ENCODE measurements at regions not wholly inside any gene's neighbourhood (a gene's known extent, or its start where the extent isn't known, plus 50 kb on each side); places are given as distances from the start of the nearest gene placed in this dataset.
"Not testable (repeated sequence)": the region's sequence is repeated elsewhere in the genome, so short reads cannot be mapped to it uniquely, and the experiment has no call there.

GRCh38 chr19:14301150-14301549 is 80.1 kb upstream of the ADGRE5 start:
- no peaks in the 10 kb centered on the region for H3K9me3 ChIP-seq (ENCODE audit: control insufficient read depth, insufficient read depth, low read depth, low read length)
- TF ChIP-seq ZFP41 (tag by site-specific recombination; IDR thresholded peaks at IDR 0.05; ENCODE audit: borderline replicate concordance), result no peak
- TF ChIP-seq ZNF121 (tag by site-specific recombination; IDR thresholded peaks at IDR 0.05), result peak; percentile 74; the same call in 1 of the 2 replicates
- no peak overlapping the region for H3K27ac ChIP-seq (ENCODE audit: extremely low read depth, low read depth, low read length)
- ChIA-PET POLR2A (no interaction called here), CTCF (interaction anchor here (0.5 to 1.4 kb wide), 4 partner anchors 12 to 477 kb away, joined by 3 to 5 read pairs (median 4); partner anchors contain the start of genes ADGRE2 and ASF1B)
- no peaks in the 10 kb centered on the region for H3K36me3 ChIP-seq (ENCODE audit: control insufficient read depth in 2 of 2, insufficient read depth in 1 of 2, low read length in 2 of 2)
- no peaks in the 10 kb centered on the region for H3K4me1 ChIP-seq (ENCODE audit: control insufficient read depth, insufficient read depth, low read length)
- H3K4me3 ChIP-seq (ENCODE audit: low read depth, low read length), result no peak overlapping the region

- no peaks in the 10 kb centered on the region for H3K4me1 ChIP-seq (ENCODE audit: control insufficient read depth, insufficient read depth, low read length)
These were observed 80.9 kb upstream of the ADGRE5 start for GRCh38 chr19:14300303-14300702.

GRCh38 chr19:14299224-14299827 is 81.9 kb upstream of the ADGRE5 start:
- H3K4me1 ChIP-seq (ENCODE audit: control insufficient read depth, insufficient read depth, low read length); POLR2A ChIA-PET; H3K4me3 ChIP-seq (ENCODE audit: low read depth, low read length); H3K9me3 ChIP-seq (ENCODE audit: control insufficient read depth, insufficient read depth, low read depth, low read length); H3K36me3 ChIP-seq (ENCODE audit: control insufficient read depth in 2 of 2, insufficient read depth in 1 of 2, low read length in 2 of 2); H3K27ac ChIP-seq (ENCODE audit: extremely low read depth, low read depth, low read length): not testable (repeated sequence)
- CTCF ChIA-PET, result interaction anchor here (0.5 to 1.4 kb wide), 2 partner anchors 25 to 99 kb away, joined by 3 read pairs; no protein-coding TSS in a partner anchor
- peak; percentile 79 for TF ChIP-seq ZNF121 (tag by site-specific recombination; IDR thresholded peaks at IDR 0.05)

More at GRCh38 chr19:14300303-14300702, 80.9 kb upstream of the ADGRE5 start:
- no peaks in the 10 kb centered on the region for H3K36me3 ChIP-seq (ENCODE audit: control insufficient read depth in 2 of 2, insufficient read depth in 1 of 2, low read length in 2 of 2)
- H3K4me3 ChIP-seq (ENCODE audit: low read depth, low read length), result no peak overlapping the region
- H3K27ac ChIP-seq (ENCODE audit: extremely low read depth, low read depth, low read length), result no peak overlapping the region
- CTCF ChIA-PET, result interaction anchor here (0.7 to 1.4 kb wide), 3 partner anchors 11 to 104 kb away, joined by 3 to 5 read pairs (median 4); no protein-coding TSS in a partner anchor
- TF ChIP-seq HOXC10 (CRISPR knock-in tag; IDR thresholded peaks at IDR 0.05) (no peak), KLF7 (tag by site-specific recombination; IDR thresholded peaks at IDR 0.05; ENCODE audit: borderline replicate concordance) (no peak), ZNF112 (tag by site-specific recombination; IDR thresholded peaks at IDR 0.05) (no peak), ZSCAN4 (tag by site-specific recombination; IDR thresholded peaks at IDR 0.05) (peak; percentile 50; the same call in 1 of the 2 replicates), EGR2 (tag by site-specific recombination; IDR thresholded peaks at IDR 0.05; ENCODE audit: low read depth) (peak; percentile 80), ZFHX2 (tag by site-specific recombination; conservative IDR thresholded peaks at IDR 0.05) (peak; percentile 82), PRDM10 (tag by site-specific recombination; IDR thresholded peaks at IDR 0.05) (peak; percentile 60), KLF9 (tag by site-specific recombination; IDR thresholded peaks at IDR 0.05; ENCODE audit: low read depth) (peak; percentile 68), ZNF292 (tag by site-specific recombination; IDR thresholded peaks at IDR 0.05; ENCODE audit: borderline replicate concordance, low read depth) (no peak), ZNF777 (tag by site-specific recombination; IDR thresholded peaks at IDR 0.05; ENCODE audit: borderline replicate concordance) (no peak), ZNF621 (tag by site-specific recombination; IDR thresholded peaks at IDR 0.05) (no peak)
- H3K9me3 ChIP-seq (ENCODE audit: control insufficient read depth, insufficient read depth, low read depth, low read length), result no peaks in the 10 kb centered on the region
- POLR2A ChIA-PET, result no interaction called here

Data from HEK293 (cell line).